ENCODE measurements at regions not wholly inside any gene's neighbourhood (a gene's known extent, or its start where the extent isn't known, plus 50 kb on each side); places are given as distances from the start of the nearest gene placed in this dataset.

DNA sequence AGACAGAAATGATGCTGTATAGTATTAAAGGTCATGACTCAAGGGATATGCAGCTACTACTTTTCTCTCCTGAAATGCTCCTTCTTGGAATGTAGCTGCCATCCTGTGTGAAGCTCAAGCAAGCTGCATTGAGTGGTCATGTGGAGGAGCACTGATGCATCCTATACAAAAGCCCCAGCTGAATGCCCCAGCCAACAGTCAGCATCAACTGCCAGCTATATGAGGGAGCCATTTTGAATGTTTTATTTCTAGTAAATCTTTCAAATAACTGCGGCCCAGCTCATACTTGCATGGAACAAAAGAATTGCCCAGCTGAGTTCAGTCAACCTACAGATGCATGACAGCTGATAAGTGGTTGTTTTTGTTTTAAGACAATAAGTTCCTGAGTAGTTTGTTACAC lies 165.0 kb upstream of the GEMIN8 start:
- no peak overlapping the region for H3K27ac ChIP-seq
- ATAC-seq = no peak
- H3K4me3 ChIP-seq = no peak overlapping the region
- intact Hi-C loops (cut with DNase I) = no loop called here
- H3K4me1 ChIP-seq = no peaks in the 10 kb centered on the region
- H3K27me3 ChIP-seq (ENCODE audit: insufficient read depth in 3 of 3, low read length in 2 of 3) = no peaks in the 10 kb centered on the region
- DNase-seq = no peak
- no peaks in the 10 kb centered on the region for H3K36me3 ChIP-seq (ENCODE audit: insufficient read depth in 1 of 2, low read depth in 1 of 2)
- 78 to 88% (median 87%) methylated on average over 1 of the region's 1 CpG for WGBS, 3 donors
- TF ChIP-seq, protein P1, sequence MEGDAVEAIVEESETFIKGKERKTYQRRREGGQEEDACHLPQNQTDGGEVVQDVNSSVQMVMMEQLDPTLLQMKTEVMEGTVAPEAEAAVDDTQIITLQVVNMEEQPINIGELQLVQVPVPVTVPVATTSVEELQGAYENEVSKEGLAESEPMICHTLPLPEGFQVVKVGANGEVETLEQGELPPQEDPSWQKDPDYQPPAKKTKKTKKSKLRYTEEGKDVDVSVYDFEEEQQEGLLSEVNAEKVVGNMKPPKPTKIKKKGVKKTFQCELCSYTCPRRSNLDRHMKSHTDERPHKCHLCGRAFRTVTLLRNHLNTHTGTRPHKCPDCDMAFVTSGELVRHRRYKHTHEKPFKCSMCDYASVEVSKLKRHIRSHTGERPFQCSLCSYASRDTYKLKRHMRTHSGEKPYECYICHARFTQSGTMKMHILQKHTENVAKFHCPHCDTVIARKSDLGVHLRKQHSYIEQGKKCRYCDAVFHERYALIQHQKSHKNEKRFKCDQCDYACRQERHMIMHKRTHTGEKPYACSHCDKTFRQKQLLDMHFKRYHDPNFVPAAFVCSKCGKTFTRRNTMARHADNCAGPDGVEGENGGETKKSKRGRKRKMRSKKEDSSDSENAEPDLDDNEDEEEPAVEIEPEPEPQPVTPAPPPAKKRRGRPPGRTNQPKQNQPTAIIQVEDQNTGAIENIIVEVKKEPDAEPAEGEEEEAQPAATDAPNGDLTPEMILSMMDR (IDR thresholded peaks at IDR 0.05) = no peak
- peaks cover 10% of the 10 kb centered on the region for H3K9me3 ChIP-seq

DNA sequence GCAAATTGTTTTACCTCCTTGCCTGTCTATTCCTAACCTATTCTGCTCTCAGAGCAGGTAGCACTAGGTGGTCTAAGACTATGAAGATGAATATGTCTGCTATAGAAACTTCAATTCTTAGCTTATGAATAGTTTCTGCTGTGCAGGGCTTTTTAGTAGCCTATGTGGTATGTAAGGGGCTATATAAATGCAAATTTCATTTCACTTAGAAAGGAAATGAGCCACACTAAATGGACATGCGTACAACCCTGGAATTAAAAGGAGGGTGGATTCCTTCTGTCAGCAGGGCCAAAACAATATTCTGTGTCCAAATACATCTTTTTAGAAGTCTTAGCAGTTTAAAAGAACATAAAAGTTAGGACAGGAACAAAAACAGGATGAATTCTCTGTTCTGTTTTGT lies 163.9 kb upstream of the GEMIN8 start:
- H3K9me3 ChIP-seq = peaks cover 7% of the 10 kb centered on the region
- H3K36me3 ChIP-seq (ENCODE audit: insufficient read depth in 1 of 2, low read depth in 1 of 2) = no peaks in the 10 kb centered on the region
- intact Hi-C loops (cut with DNase I) = no loop called here
- H3K4me3 ChIP-seq = no peak overlapping the region
- no peaks in the 10 kb centered on the region for H3K27me3 ChIP-seq (ENCODE audit: insufficient read depth in 3 of 3, low read length in 2 of 3)
- DNase-seq (no peak), ATAC-seq (no peak)
- WGBS, 3 donors = 82 to 92% (median 85%) methylated on average over 1 of the region's 1 CpG
- TF ChIP-seq, protein P1 (IDR thresholded peaks at IDR 0.05) = no peak
- H3K4me1 ChIP-seq = no peaks in the 10 kb centered on the region
- no peak overlapping the region for H3K27ac ChIP-seq

DNA sequence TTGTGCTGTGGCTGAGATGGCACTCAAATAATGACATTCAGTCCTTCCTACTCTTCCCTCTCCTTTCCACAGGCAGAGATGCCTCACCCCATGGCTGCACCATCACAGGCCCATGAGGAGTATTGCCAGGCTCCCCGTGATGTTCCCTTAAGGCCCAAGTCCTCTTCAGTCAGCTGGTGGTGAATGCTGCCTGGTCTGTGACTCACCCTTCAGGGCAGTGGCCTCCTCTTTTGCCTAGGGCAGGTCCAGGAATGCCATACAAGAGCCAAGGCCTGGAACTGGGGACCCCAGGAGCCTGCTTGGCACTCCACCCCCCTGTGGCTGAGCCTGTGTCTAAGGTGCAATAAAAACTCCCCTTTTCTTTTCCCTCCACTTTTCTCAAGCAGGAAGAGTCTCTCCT lies 144.2 kb upstream of the GEMIN8 start:
- Histone ChIP-seq H3K27me3 (ENCODE audit: insufficient read depth in 3 of 3, low read length in 2 of 3) (no peaks in the 10 kb centered on the region), H3K4me3 (no peak overlapping the region), H3K36me3 (ENCODE audit: insufficient read depth in 1 of 2, low read depth in 1 of 2) (no peaks in the 10 kb centered on the region), H3K4me1 (no peaks in the 10 kb centered on the region), H3K9me3 (peaks cover 12% of the 10 kb centered on the region), H3K27ac (no peak overlapping the region)
- DNase-seq = no peak
- intact Hi-C loops (cut with DNase I) = no loop called here
- no peak for ATAC-seq
- TF ChIP-seq, protein P1 (IDR thresholded peaks at IDR 0.05) = no peak
- 67 to 72% methylated on average over 1 of the region's 1 CpG; no CpG with 5 or more reads in 1 of the 3 donors for WGBS, 3 donors

DNA sequence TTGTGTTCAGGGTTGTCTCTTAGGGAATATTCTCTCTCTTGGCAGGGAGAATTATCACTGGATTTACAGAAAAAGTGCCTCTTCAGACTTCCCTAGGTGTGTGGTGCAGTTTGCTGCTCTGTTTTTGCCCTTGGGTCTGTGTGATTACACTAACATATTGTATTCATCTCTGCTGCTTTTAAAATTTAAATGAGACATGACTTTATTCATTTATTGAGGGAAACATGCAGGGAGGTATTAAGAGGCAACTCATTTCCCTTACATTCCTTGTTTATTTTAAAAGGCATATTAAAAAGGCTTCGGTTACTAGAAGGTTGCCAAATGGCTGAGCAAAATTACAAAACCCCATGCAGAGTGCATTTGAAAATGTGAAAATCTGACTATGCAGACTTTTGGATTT lies 135.1 kb upstream of the GEMIN8 start:
- 61 to 93% (median 70%) methylated on average over 1 of the region's 1 CpG for WGBS, 3 donors

DNA sequence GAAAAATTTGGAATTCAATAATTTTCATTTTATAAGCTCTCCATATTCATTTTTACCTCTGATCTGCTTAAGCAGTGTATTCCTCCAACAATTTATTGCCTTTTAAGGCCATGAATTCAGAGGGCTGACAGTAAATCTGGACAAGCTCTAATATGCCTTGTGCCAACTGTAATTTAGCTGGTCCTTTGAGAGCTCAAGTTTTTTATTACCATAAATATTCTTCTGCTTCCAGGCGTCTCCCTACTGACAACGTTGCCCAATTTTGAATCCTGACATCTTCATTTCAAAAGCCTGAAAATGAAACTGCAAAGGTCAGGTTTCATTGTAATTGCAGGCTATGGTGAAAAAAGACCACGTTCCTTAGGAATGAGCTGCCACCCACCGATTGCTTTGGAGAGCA lies 95.8 kb upstream of the GEMIN8 start:
- TF ChIP-seq, protein P1 (IDR thresholded peaks at IDR 0.05) = no peak
- Histone ChIP-seq H3K9me3 (no peaks in the 10 kb centered on the region), H3K4me3 (no peak overlapping the region), H3K4me1 (no peaks in the 10 kb centered on the region), H3K27me3 (ENCODE audit: insufficient read depth in 3 of 3, low read length in 2 of 3) (peaks cover 0 to 7% (median 0%) of the 10 kb centered on the region in 3 donors), H3K36me3 (ENCODE audit: insufficient read depth in 1 of 2, low read depth in 1 of 2) (no peaks in the 10 kb centered on the region), H3K27ac (no peak overlapping the region)
- no peak for DNase-seq
- no peak for ATAC-seq
- intact Hi-C loops (cut with DNase I) = no loop called here
- WGBS, 3 donors = 18 to 25% (median 18%) methylated on average over 4 of the region's 4 CpGs

More for the DNA sequence above, 135.1 kb upstream of the GEMIN8 start:
- Histone ChIP-seq H3K9me3 (peaks cover 17% of the 10 kb centered on the region), H3K27me3 (ENCODE audit: insufficient read depth in 3 of 3, low read length in 2 of 3) (no peaks in the 10 kb centered on the region), H3K36me3 (ENCODE audit: insufficient read depth in 1 of 2, low read depth in 1 of 2) (no peaks in the 10 kb centered on the region), H3K27ac (no peak overlapping the region), H3K4me1 (no peaks in the 10 kb centered on the region), H3K4me3 (no peak overlapping the region)
- intact Hi-C loops (cut with DNase I) = no loop called here
- TF ChIP-seq, protein P1 (IDR thresholded peaks at IDR 0.05) = no peak
- ATAC-seq (no peak), DNase-seq (no peak)
